Coronary artery (tissue), 2 donors: ENCODE measurements at regions not wholly inside any gene's neighbourhood (a gene's known extent, or its start where the extent isn't known, plus 50 kb on each side); places are given as distances from the start of the nearest gene placed in this dataset.

Experiments
- DNase-seq: peaks from one replicate; pipeline ENCODE4 v3.0.0-alpha.2; 2017; ENCODE audit warnings: low spot score
- H3K27ac ChIP-seq, 2 donors: fragments of 200-600 bp; sonication (generic); one replicate each; pipeline ENCODE4 v1.5.1; 2016 to 2019
- H3K4me3 ChIP-seq: fragments of 200-600 bp; sonication (generic); 2 replicates; pipeline ENCODE4 v1.5.1; 2016; ENCODE audit warnings: mild to moderate bottlenecking, moderate library complexity
- TF ChIP-seq, protein P1 (sequence below): fragments of 200-600 bp; sonication (generic); IDR thresholded peaks from one replicate; pipeline ENCODE4 v1.5.1; 2019; ENCODE audit warnings: antibody characterized with exemption

DNA sequence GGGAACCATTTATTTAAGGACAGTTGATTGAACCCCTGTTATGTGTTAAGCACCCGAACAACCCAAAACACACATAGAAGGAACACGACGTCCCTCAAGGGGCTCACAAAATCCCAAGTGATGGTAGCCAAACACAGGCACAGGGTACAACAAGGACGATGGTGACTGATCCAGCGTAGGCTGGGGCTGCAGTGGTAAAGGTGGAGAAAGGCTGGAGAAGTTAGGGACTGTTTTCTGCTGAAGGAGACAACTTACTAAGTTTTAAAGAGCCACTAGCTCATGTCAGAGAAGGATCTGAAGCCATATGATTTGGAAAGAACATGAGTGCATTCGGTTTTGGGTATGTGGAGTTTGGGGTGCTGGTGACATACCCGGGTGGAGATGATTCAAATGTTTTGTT is 229.6 kb upstream of the TNRC6C start:
- Histone ChIP-seq H3K27ac (no peak overlapping the region), H3K4me3 (no peak overlapping the region)
- TF ChIP-seq, protein P1, sequence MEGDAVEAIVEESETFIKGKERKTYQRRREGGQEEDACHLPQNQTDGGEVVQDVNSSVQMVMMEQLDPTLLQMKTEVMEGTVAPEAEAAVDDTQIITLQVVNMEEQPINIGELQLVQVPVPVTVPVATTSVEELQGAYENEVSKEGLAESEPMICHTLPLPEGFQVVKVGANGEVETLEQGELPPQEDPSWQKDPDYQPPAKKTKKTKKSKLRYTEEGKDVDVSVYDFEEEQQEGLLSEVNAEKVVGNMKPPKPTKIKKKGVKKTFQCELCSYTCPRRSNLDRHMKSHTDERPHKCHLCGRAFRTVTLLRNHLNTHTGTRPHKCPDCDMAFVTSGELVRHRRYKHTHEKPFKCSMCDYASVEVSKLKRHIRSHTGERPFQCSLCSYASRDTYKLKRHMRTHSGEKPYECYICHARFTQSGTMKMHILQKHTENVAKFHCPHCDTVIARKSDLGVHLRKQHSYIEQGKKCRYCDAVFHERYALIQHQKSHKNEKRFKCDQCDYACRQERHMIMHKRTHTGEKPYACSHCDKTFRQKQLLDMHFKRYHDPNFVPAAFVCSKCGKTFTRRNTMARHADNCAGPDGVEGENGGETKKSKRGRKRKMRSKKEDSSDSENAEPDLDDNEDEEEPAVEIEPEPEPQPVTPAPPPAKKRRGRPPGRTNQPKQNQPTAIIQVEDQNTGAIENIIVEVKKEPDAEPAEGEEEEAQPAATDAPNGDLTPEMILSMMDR, result no peak
- DNase-seq, result peak; percentile 31

DNA sequence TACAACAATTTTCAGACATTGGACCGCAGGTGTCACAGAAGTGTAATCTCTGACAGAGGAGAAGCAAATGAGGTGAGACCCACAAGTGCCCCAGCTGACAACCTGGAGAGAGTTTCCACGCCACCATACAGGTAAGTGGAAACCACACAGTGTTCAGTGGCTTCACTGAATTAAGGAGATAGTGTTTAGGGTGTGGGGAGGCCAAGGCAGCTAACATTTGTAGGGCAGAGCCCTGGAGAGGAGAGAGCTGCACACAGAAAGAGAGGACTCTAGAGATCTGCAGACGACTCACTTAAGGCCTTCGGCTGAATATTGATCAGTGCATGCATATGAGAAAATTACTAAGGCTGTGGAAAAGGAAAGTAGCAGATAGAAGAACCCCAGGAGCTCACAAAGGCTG is 228.9 kb upstream of the TNRC6C start:
- TF ChIP-seq, protein P1, result no peak

DNA sequence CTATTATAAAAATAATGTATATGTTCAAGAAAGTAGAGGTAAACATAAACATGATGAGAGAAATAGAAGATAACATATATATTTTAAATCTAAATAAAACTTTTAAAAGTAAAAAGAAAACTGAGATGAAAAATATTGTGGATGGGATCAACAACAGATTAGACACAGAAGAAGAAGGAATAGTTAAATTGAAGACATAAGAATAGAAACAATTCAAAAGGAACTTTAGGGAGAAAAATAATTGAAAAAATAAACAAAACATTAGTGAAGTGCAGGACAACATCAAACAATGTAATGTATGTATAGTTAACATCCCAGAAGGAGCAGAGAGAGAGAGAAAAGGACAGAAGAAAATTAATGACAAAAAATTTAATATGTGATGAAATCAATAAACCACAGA is 228.1 kb upstream of the TNRC6C start:
- H3K27ac ChIP-seq, result no peak overlapping the region
- no peak for DNase-seq
- H3K4me3 ChIP-seq, result no peak overlapping the region
- TF ChIP-seq, protein P1, result no peak

More for the DNA sequence above, 228.9 kb upstream of the TNRC6C start:
- H3K4me3 ChIP-seq, result no peak overlapping the region
- DNase-seq, result peak; percentile 28
- no peak overlapping the region for H3K27ac ChIP-seq

DNA sequence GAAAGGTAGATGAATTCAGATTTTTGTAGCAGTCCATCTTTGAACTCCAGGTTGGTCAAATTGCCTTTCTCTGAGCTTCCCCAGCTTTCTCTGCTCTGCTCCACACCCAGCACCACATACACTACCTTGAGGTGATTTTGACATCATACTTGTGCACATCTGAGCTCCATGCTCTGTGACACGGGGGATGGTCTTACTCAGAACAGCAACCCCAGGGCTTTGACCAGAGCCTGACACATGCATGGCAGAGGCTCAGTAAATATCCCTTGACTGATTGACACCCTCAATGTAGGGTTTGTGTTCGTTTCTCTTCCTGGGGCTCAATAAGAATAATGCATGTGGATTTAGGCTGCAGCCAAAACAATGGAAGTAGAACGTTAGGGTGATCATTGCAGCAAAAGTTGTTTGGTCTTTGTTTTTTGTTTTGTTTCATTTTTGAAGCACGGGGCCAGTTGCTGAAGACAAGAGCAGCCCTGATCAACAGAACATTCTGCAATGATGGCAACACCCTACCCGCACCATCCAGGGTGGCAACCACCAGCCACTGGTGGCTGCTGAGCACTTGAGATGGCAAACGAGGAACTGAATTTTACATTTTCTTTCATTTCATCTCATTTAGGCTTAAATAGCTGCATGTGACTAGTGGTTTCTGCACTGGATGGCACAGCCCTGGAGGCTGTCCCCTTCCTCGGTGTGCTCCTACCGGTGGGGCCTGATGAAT is 224.8 kb upstream of the TNRC6C start:
- Histone ChIP-seq H3K27ac (peak overlapping the region; percentile 79 to 98), H3K4me3 (peak overlapping the region; percentile 60)
- TF ChIP-seq, protein P1, result no peak
- peak; percentile 54 for DNase-seq

DNA sequence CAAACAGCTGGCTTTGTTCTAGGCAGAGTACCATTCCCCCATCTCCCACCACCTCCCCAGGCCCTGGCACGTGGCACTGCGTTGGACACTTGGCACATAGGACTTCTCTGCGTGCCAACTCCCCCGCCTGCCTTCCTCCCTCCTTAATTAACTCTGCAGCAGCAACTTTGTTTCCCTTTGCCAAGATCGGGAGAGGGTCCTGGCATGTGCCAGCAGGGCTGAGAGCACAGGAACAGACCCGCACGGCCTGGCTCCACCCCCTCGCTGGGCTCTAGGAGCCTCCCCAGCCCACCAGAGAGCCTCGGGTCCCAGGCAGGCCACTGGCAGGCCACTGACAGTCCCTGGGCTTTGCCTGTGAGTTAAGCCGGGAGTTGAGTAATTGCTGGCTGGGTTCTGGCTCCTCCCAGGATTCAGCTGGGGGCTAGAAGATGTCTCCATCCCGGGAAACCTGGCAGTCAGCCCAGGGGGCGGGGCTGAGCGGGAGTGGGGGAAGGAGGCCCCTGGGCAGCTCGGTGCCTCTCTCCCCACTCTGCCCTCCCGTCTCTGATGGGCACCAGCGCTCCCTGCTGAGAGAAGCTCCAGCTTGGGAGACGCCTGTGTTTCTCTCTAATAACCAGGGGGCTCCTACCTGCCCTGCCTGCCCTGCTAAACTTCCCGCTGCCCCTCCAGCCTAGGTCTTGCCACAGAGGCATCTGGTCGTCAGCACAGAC is 224.0 kb upstream of the TNRC6C start:
- Histone ChIP-seq H3K27ac (peak overlapping the region; percentile 79 to 98), H3K4me3 (peak overlapping the region; percentile 60)
- TF ChIP-seq, protein P1, result no peak
- peak; percentile 95 for DNase-seq

DNA sequence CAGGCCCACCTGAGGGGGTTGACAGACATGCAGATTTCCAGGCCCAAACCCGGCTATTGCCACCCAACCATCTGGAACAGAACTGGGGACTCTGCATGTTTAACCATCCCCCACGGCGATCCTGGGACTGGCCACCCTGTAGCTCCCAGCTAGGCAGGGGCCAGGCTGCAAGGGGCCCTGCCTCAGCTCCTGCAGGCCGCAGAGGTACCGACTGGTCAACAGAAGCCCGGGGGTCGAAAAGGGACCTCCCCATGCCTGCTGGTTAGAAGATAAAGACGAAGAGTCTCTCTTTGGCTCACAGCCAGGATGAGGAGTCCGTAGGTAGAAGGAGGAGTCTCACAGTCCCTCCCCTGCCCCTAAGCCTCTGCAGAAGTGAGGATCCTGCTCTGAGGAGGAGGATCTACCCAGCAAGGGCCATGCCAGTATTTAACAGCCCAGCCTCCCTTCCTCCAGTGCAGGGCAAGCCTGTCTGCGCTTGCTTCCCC is 223.4 kb upstream of the TNRC6C start:
- TF ChIP-seq, protein P1, result no peak
- DNase-seq, result peak; percentile 74
- peak overlapping the region; percentile 60 for H3K4me3 ChIP-seq
- H3K27ac ChIP-seq, result peak overlapping the region; percentile 79 to 98
